ENCODE measurements at regions not wholly inside any gene's neighbourhood (a gene's known extent, or its start where the extent isn't known, plus 50 kb on each side); places are given as distances from the start of the nearest gene placed in this dataset.

GRCh38 chr6:105765239-105765638 lies 320.9 kb upstream of the PRDM1 start:
- Histone ChIP-seq H3K9me3 (ENCODE audit: low read length) (no peaks in the 10 kb centered on the region), H2AFZ (ENCODE audit: low read depth, low read length) (no peak overlapping the region), H3K4me3 (ENCODE audit: low read length) (no peak overlapping the region), H3K36me3 (ENCODE audit: insufficient read depth, low read length) (no peaks in the 10 kb centered on the region), H3K27me3 (ENCODE audit: insufficient read depth, low read length) (no peaks in the 10 kb centered on the region), H3K4me1 (ENCODE audit: insufficient read depth, low read length) (no peaks in the 10 kb centered on the region)

DNA sequence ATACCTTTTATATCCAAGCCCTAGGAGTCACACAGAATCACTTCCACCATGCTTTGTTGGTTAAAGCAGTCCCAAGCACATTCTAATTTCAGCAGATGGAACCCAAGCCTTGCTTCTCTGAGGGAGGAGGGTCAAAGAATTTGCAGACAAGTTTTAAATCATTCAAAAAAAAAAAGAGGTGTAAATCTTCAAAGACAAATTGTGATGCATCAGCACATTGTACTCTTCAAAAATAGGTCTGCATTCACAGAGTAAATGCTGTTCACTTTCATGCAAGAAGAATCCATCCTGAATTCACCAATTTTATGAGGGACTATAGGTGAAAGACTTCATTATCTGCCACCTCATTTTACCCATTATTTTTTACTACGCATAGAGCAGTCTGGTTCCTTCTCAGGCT lies 321.8 kb upstream of the PRDM1 start:
- Histone ChIP-seq H3K9me3 (ENCODE audit: low read length) (no peaks in the 10 kb centered on the region), H3K4me3 (ENCODE audit: low read length) (no peak overlapping the region), H3K4me1 (ENCODE audit: insufficient read depth, low read length) (no peaks in the 10 kb centered on the region), H2AFZ (ENCODE audit: low read depth, low read length) (no peak overlapping the region), H3K27me3 (ENCODE audit: insufficient read depth, low read length) (no peaks in the 10 kb centered on the region), H3K36me3 (ENCODE audit: insufficient read depth, low read length) (no peaks in the 10 kb centered on the region)

- H3K36me3 ChIP-seq (ENCODE audit: insufficient read depth, low read length) = no peaks in the 10 kb centered on the region
- H3K4me3 ChIP-seq (ENCODE audit: low read length) = no peak overlapping the region
- H2AFZ ChIP-seq (ENCODE audit: low read depth, low read length) = no peak overlapping the region
- H3K27me3 ChIP-seq (ENCODE audit: insufficient read depth, low read length) = no peaks in the 10 kb centered on the region
- no peaks in the 10 kb centered on the region for H3K9me3 ChIP-seq (ENCODE audit: low read length)
- H3K4me1 ChIP-seq (ENCODE audit: insufficient read depth, low read length) = no peaks in the 10 kb centered on the region
Measured at GRCh38 chr6:105763866-105764265, 322.3 kb upstream of the PRDM1 start.

DNA sequence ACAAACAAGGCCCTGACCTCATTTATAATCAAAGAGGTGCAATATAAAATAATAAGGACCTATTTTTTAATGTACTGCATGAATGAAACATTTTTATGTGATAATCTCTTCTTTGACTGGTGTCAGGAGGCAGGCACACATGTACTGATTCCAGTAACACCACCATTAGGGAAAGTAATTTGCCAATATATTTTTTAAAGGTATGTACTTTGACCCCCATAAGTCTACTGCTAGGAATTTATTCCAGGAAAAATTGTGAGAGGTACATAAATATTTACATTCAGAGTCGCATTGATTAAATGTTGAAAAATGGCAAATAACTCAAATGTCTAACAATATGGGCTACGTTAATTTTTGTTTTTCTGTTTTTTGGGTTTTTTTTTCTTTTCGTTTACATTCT lies 325.4 kb upstream of the PRDM1 start:
- H3K36me3 ChIP-seq (ENCODE audit: insufficient read depth, low read length) = no peaks in the 10 kb centered on the region
- no peaks in the 10 kb centered on the region for H3K27me3 ChIP-seq (ENCODE audit: insufficient read depth, low read length)
- H3K4me3 ChIP-seq (ENCODE audit: low read length) = no peak overlapping the region
- no peak overlapping the region for H2AFZ ChIP-seq (ENCODE audit: low read depth, low read length)
- no peaks in the 10 kb centered on the region for H3K9me3 ChIP-seq (ENCODE audit: low read length)
- H3K4me1 ChIP-seq (ENCODE audit: insufficient read depth, low read length) = no peaks in the 10 kb centered on the region

- Histone ChIP-seq H2AFZ (ENCODE audit: low read depth, low read length) (no peak overlapping the region), H3K4me3 (ENCODE audit: low read length) (no peak overlapping the region), H3K9me3 (ENCODE audit: low read length) (no peaks in the 10 kb centered on the region), H3K27me3 (ENCODE audit: insufficient read depth, low read length) (no peaks in the 10 kb centered on the region), H3K36me3 (ENCODE audit: insufficient read depth, low read length) (no peaks in the 10 kb centered on the region), H3K4me1 (ENCODE audit: insufficient read depth, low read length) (no peaks in the 10 kb centered on the region)
Measured at GRCh38 chr6:105759946-105760345, 326.2 kb upstream of the PRDM1 start.

GRCh38 chr6:105759015-105759414 lies 327.1 kb upstream of the PRDM1 start:
- no peak overlapping the region for H3K4me3 ChIP-seq (ENCODE audit: low read length)
- H3K4me1 ChIP-seq (ENCODE audit: insufficient read depth, low read length) = no peaks in the 10 kb centered on the region
- no peaks in the 10 kb centered on the region for H3K27me3 ChIP-seq (ENCODE audit: insufficient read depth, low read length)
- no peak overlapping the region for H2AFZ ChIP-seq (ENCODE audit: low read depth, low read length)
- H3K9me3 ChIP-seq (ENCODE audit: low read length) = no peaks in the 10 kb centered on the region
- H3K36me3 ChIP-seq (ENCODE audit: insufficient read depth, low read length) = no peaks in the 10 kb centered on the region

GRCh38 chr6:105757512-105758200 lies 328.5 kb upstream of the PRDM1 start:
- Histone ChIP-seq H3K27me3 (ENCODE audit: insufficient read depth, low read length) (no peaks in the 10 kb centered on the region), H2AFZ (ENCODE audit: low read depth, low read length) (no peak overlapping the region), H3K36me3 (ENCODE audit: insufficient read depth, low read length) (no peaks in the 10 kb centered on the region), H3K4me1 (ENCODE audit: insufficient read depth, low read length) (no peaks in the 10 kb centered on the region), H3K9me3 (ENCODE audit: low read length) (no peaks in the 10 kb centered on the region), H3K4me3 (ENCODE audit: low read length) (no peak overlapping the region)

- Histone ChIP-seq H3K9me3 (ENCODE audit: low read length) (no peaks in the 10 kb centered on the region), H3K36me3 (ENCODE audit: insufficient read depth, low read length) (no peaks in the 10 kb centered on the region), H3K4me3 (ENCODE audit: low read length) (no peak overlapping the region), H2AFZ (ENCODE audit: low read depth, low read length) (no peak overlapping the region), H3K4me1 (ENCODE audit: insufficient read depth, low read length) (no peaks in the 10 kb centered on the region), H3K27me3 (ENCODE audit: insufficient read depth, low read length) (no peaks in the 10 kb centered on the region)
Measured at GRCh38 chr6:105755885-105756284, 330.3 kb upstream of the PRDM1 start.

DNA sequence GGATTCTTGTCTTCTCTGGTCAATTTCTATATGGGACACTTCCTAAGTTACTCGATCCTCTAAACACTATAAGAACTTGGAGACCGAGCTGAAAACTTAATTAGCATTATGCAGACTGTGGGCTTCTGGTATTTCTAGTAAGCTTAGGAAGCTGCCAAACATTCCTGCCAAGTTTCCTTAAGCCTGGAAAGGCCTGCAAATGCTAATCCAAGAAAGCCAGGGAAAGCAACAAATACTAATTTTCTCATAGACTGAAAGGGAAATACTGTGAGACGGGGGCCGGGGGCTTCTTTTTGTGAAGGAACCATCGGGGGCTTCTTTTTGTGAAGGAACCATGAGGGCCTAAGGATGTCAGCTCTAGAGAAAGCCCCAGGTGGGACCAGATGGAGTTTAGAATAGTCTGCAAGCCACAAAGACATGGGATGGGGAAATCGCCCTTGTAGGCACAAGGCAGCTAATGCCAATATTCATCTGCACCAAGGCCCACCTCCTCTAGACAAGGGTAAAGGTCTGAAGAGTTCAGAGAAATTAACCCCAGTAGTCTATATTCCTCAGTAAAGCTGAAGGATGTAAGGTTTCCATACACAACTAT lies 332.4 kb upstream of the PRDM1 start:
- Histone ChIP-seq H3K27me3 (ENCODE audit: insufficient read depth, low read length) (no peaks in the 10 kb centered on the region), H3K36me3 (ENCODE audit: insufficient read depth, low read length) (no peaks in the 10 kb centered on the region), H3K4me1 (ENCODE audit: insufficient read depth, low read length) (no peaks in the 10 kb centered on the region), H2AFZ (ENCODE audit: low read depth, low read length) (no peak overlapping the region), H3K9me3 (ENCODE audit: low read length) (no peaks in the 10 kb centered on the region), H3K4me3 (ENCODE audit: low read length) (no peak overlapping the region)

- no peaks in the 10 kb centered on the region for H3K4me1 ChIP-seq (ENCODE audit: insufficient read depth, low read length)
- H3K4me3 ChIP-seq (ENCODE audit: low read length) = no peak overlapping the region
- H3K36me3 ChIP-seq (ENCODE audit: insufficient read depth, low read length) = no peaks in the 10 kb centered on the region
- no peaks in the 10 kb centered on the region for H3K9me3 ChIP-seq (ENCODE audit: low read length)
- H3K27me3 ChIP-seq (ENCODE audit: insufficient read depth, low read length) = no peaks in the 10 kb centered on the region
- H2AFZ ChIP-seq (ENCODE audit: low read depth, low read length) = no peak overlapping the region
Measured at GRCh38 chr6:105753207-105753606, 332.9 kb upstream of the PRDM1 start.

DNA sequence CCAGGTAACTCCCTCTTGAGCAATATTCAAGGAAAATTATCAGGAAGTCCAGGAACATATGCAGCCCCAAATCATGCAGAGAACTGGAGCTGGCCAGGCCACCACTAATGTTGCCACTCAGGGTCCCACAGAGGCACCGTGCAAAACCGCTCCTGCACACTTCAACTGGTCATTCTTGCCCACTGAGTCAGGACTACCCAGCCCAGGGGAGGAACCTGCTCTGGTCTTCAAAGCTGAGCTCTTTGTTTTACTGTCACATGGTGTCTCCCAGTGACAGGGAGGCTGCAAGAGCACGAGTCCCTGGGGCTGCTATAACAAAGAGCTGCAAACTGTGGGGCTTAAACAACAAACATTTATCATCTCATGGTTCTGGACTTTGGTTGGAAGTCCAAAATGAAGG lies 336.0 kb upstream of the PRDM1 start:
- Histone ChIP-seq H3K4me1 (ENCODE audit: insufficient read depth, low read length) (no peaks in the 10 kb centered on the region), H2AFZ (ENCODE audit: low read depth, low read length) (no peak overlapping the region), H3K4me3 (ENCODE audit: low read length) (no peak overlapping the region), H3K36me3 (ENCODE audit: insufficient read depth, low read length) (no peaks in the 10 kb centered on the region), H3K27me3 (ENCODE audit: insufficient read depth, low read length) (no peaks in the 10 kb centered on the region), H3K9me3 (ENCODE audit: low read length) (no peaks in the 10 kb centered on the region)

DNA sequence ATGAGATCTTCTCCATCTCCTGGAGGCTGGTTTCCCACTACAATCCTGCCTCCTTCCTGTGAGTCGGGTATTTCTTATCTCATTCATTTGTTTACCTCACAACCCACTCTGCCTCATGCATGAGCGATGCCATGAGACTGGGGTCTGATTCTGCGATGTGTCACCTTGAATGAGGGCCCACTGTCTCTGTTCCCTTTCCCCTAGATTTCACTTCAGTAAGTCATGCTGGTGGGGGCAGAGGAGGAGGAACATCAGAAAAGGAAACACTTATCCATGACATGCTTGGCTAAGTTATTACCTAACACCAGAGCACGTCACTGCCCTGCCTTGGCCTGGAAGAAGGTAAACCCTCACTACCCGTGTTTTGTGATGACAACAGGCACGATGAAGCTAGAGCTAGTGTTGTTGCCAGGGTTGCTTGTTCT lies 337.4 kb upstream of the PRDM1 start:
- Histone ChIP-seq H3K4me3 (ENCODE audit: low read length) (no peak overlapping the region), H3K27me3 (ENCODE audit: insufficient read depth, low read length) (no peaks in the 10 kb centered on the region), H3K4me1 (ENCODE audit: insufficient read depth, low read length) (no peaks in the 10 kb centered on the region), H3K9me3 (ENCODE audit: low read length) (no peaks in the 10 kb centered on the region), H3K36me3 (ENCODE audit: insufficient read depth, low read length) (no peaks in the 10 kb centered on the region), H2AFZ (ENCODE audit: low read depth, low read length) (no peak overlapping the region)

DNA sequence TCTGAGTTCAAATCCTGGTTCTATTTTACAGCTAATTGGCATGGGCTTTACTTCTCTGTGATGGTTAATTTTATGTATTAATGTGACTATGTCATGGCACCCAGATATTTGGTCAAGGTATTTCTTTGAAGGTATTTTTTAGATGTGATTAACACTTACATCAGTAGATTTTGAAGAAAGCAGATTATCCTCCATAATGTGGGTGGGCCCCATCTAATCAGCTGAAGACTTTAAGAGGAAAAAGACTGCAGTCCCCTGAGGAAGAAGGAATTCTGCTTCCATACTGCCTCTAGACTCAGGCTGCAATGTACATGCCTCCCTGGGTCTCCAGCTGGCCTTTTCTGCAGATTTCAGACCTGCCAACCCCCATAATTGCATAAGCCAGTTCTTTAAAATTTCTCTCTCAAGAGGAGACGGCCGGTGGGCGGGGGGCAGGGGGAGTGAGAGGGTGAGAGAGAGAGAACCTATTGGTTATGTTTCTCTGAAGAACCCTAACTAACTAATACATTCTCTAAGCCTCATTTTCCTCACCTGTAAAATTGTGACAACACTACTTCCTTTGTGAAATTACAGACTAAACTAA lies 338.2 kb upstream of the PRDM1 start:
- H3K9me3 ChIP-seq (ENCODE audit: low read length) = no peaks in the 10 kb centered on the region
- H3K36me3 ChIP-seq (ENCODE audit: insufficient read depth, low read length) = no peaks in the 10 kb centered on the region
- H3K4me1 ChIP-seq (ENCODE audit: insufficient read depth, low read length) = no peaks in the 10 kb centered on the region
- no peak overlapping the region for H3K4me3 ChIP-seq (ENCODE audit: low read length)
- no peak overlapping the region for H2AFZ ChIP-seq (ENCODE audit: low read depth, low read length)
- H3K27me3 ChIP-seq (ENCODE audit: insufficient read depth, low read length) = no peaks in the 10 kb centered on the region

All from neuron (in vitro differentiated cells).